EL (cell line): ENCODE measurements at regions not wholly inside any gene's neighbourhood (a gene's known extent, or its start where the extent isn't known, plus 50 kb on each side); places are given as distances from the start of the nearest gene placed in this dataset.
"Not testable (repeated sequence)": the region's sequence is repeated elsewhere in the genome, so short reads cannot be mapped to it uniquely, and the experiment has no call there.

Source experiments
- DNase-seq: peaks from one replicate; pipeline ENCODE4 v3.0.0-alpha.2; 2016

GRCh38 chr7:66542528-66543269 is 86.0 kb upstream of the KCTD7 start:
- DNase-seq, result peak; percentile 55

GRCh38 chr7:66549466-66549865 is 79.2 kb upstream of the KCTD7 start:
- no peak for DNase-seq

GRCh38 chr7:66553001-66553400 is 75.7 kb upstream of the KCTD7 start:
- no peak for DNase-seq

GRCh38 chr7:66553675-66554074 is 75.0 kb upstream of the KCTD7 start:
- DNase-seq, result peak; percentile 60

- DNase-seq, result not testable (repeated sequence)
Measured at GRCh38 chr7:66554291-66554690, 74.4 kb upstream of the KCTD7 start.

GRCh38 chr7:66554842-66555430 is 73.7 kb upstream of the KCTD7 start:
- not testable (repeated sequence) for DNase-seq

- no peak for DNase-seq
Measured at GRCh38 chr7:66556177-66556548, 72.5 kb upstream of the KCTD7 start.

- no peak for DNase-seq
Measured at GRCh38 chr7:66556549-66557213, 72.0 kb upstream of the KCTD7 start.

- DNase-seq, result peak; percentile 47
Measured at GRCh38 chr7:66557214-66558200, 71.2 kb upstream of the KCTD7 start.

GRCh38 chr7:66558201-66558641 is 70.5 kb upstream of the KCTD7 start:
- no peak for DNase-seq

- DNase-seq, result no peak
Measured at GRCh38 chr7:66558660-66559465, 69.8 kb upstream of the KCTD7 start.

GRCh38 chr7:66564045-66564444 is 64.6 kb upstream of the KCTD7 start:
- no peak for DNase-seq

GRCh38 chr7:66570179-66570578 is 58.5 kb upstream of the KCTD7 start:
- not testable (repeated sequence) for DNase-seq

- no peak for DNase-seq
Measured at GRCh38 chr7:66571568-66571967, 57.1 kb upstream of the KCTD7 start.

GRCh38 chr7:66573782-66574495 is 54.7 kb upstream of the KCTD7 start:
- not testable (repeated sequence) for DNase-seq

GRCh38 chr7:66574768-66575167 is 53.9 kb upstream of the KCTD7 start:
- DNase-seq, result not testable (repeated sequence)

- no peak for DNase-seq
Measured at GRCh38 chr7:66575398-66575797, 53.3 kb upstream of the KCTD7 start.

- no peak for DNase-seq
Measured at GRCh38 chr7:66576646-66577045, 52.0 kb upstream of the KCTD7 start.
